Activated naive CD4-positive, alpha-beta T cell treated with anti-CD3 and anti-CD28 coated beads, Interleukin-2, amount 50 U/mL, for 72 hours (primary cell): ENCODE measurements at regions not wholly inside any gene's neighbourhood (a gene's known extent, or its start where the extent isn't known, plus 50 kb on each side); places are given as distances from the start of the nearest gene placed in this dataset.

Experiments
- ATAC-seq, 2 donors: fragments of 150-1000 bp; cut with Tn5 transposase; 2 replicates each; pipeline ENCODE4 v1.10.0; 2021; ENCODE audit warnings: mild to moderate bottlenecking in 2 of 2, moderate library complexity in 2 of 2
- DNase-seq, 2 donors: peaks; one replicate each; pipeline ENCODE4 v3.0.0; 2021 to 2022; ENCODE audit warnings: low spot score in 2 of 2
- H3K27ac Mint-ChIP-seq, 2 donors: one replicate each; pipeline ENCODE4 v1.8.0; 2022; ENCODE audit warnings: mild to moderate bottlenecking in 2 of 2, mixed read lengths in 2 of 2
- H3K36me3 Mint-ChIP-seq, 2 donors: one replicate each; pipeline ENCODE4 v1.8.0; 2022; ENCODE audit warnings: mixed read lengths in 2 of 2
- H3K9me3 Mint-ChIP-seq, 2 donors: one replicate each; pipeline ENCODE4 v1.8.0; 2022; ENCODE audit warnings: mixed read lengths in 2 of 2

- H3K9me3 Mint-ChIP-seq, result peaks cover 4 to 6% of the 10 kb centered on the region in 2 donors
Observed at GRCh38 chr15:94588993-94589392, 357.6 kb downstream of the MCTP2 start.

GRCh38 chr15:94592495-94592894 is 361.1 kb downstream of the MCTP2 start:
- Mint-ChIP-seq H3K9me3 (no peaks in the 10 kb centered on the region), H3K27ac (no peak overlapping the region), H3K36me3 (no peaks in the 10 kb centered on the region)
- ATAC-seq, result no peak
- no peak for DNase-seq

More at GRCh38 chr15:94588993-94589392, 357.6 kb downstream of the MCTP2 start:
- peaks cover 4 to 7% of the 10 kb centered on the region in 2 donors for H3K36me3 Mint-ChIP-seq
- no peak for ATAC-seq
- DNase-seq, result no peak
- no peak overlapping the region for H3K27ac Mint-ChIP-seq

GRCh38 chr15:94596707-94597106 is 365.3 kb downstream of the MCTP2 start:
- DNase-seq (no peak), ATAC-seq (no peak)
- no peaks in the 10 kb centered on the region for H3K9me3 Mint-ChIP-seq
- H3K27ac Mint-ChIP-seq, result no peak overlapping the region
- H3K36me3 Mint-ChIP-seq, result no peaks in the 10 kb centered on the region

- peaks cover 2% of the 10 kb centered on the region in 2 donors for H3K9me3 Mint-ChIP-seq
- no peak overlapping the region for H3K27ac Mint-ChIP-seq
- H3K36me3 Mint-ChIP-seq, result peaks cover 2 to 3% of the 10 kb centered on the region in 2 donors
- ATAC-seq (no peak), DNase-seq (no peak)
Observed at GRCh38 chr15:94600505-94600904, 369.1 kb downstream of the MCTP2 start.

GRCh38 chr15:94602754-94603470 is 371.6 kb downstream of the MCTP2 start:
- H3K9me3 Mint-ChIP-seq, result peaks cover 5 to 6% of the 10 kb centered on the region in 2 donors
- H3K36me3 Mint-ChIP-seq, result peaks cover 6 to 10% of the 10 kb centered on the region in 2 donors
- ATAC-seq (no peak), DNase-seq (no peak)
- H3K27ac Mint-ChIP-seq, result no peak overlapping the region

GRCh38 chr15:94606286-94606685 is 374.9 kb downstream of the MCTP2 start:
- peaks cover 5 to 6% of the 10 kb centered on the region in 2 donors for H3K9me3 Mint-ChIP-seq

GRCh38 chr15:94607176-94607654 is 375.9 kb downstream of the MCTP2 start:
- H3K27ac Mint-ChIP-seq, result peak overlapping the region in 1 of 2 donors; percentile 34
- no peak for ATAC-seq
- no peak for DNase-seq

More at GRCh38 chr15:94606286-94606685, 374.9 kb downstream of the MCTP2 start:
- H3K27ac Mint-ChIP-seq, result no peak overlapping the region
- no peak for DNase-seq
- peaks cover 6 to 10% of the 10 kb centered on the region in 2 donors for H3K36me3 Mint-ChIP-seq
- no peak for ATAC-seq

GRCh38 chr15:94610069-94610468 is 378.7 kb downstream of the MCTP2 start:
- DNase-seq, result no peak
- ATAC-seq, result peak; percentile 29 to 84
- Mint-ChIP-seq H3K27ac (no peak overlapping the region), H3K36me3 (peaks cover 6 to 10% of the 10 kb centered on the region in 2 donors), H3K9me3 (peaks cover 5 to 6% of the 10 kb centered on the region in 2 donors)

More at GRCh38 chr15:94607176-94607654, 375.9 kb downstream of the MCTP2 start:
- Mint-ChIP-seq H3K9me3 (peaks cover 5 to 6% of the 10 kb centered on the region in 2 donors), H3K36me3 (peaks cover 6 to 10% of the 10 kb centered on the region in 2 donors)

- DNase-seq, result no peak
- Mint-ChIP-seq H3K27ac (no peak overlapping the region), H3K36me3 (peaks cover 4 to 8% of the 10 kb centered on the region in 2 donors), H3K9me3 (peaks cover 3 to 5% of the 10 kb centered on the region in 2 donors)
- peak in 1 of 2 donors; percentile 26 for ATAC-seq
Observed at GRCh38 chr15:94610485-94610884, 379.1 kb downstream of the MCTP2 start.

GRCh38 chr15:94611656-94612055 is 380.3 kb downstream of the MCTP2 start:
- H3K36me3 Mint-ChIP-seq, result peaks cover 0 to 6% of the 10 kb centered on the region in 2 donors
- no peak overlapping the region for H3K27ac Mint-ChIP-seq
- ATAC-seq (no peak), DNase-seq (no peak)
- H3K9me3 Mint-ChIP-seq, result peaks cover 0 to 4% of the 10 kb centered on the region in 2 donors

GRCh38 chr15:94615688-94616087 is 384.3 kb downstream of the MCTP2 start:
- H3K9me3 Mint-ChIP-seq, result peaks cover 0 to 4% of the 10 kb centered on the region in 2 donors
- no peak overlapping the region for H3K27ac Mint-ChIP-seq
- H3K36me3 Mint-ChIP-seq, result no peaks in the 10 kb centered on the region
- ATAC-seq (peak in 1 of 2 donors; percentile 59), DNase-seq (no peak)

- no peak overlapping the region for H3K27ac Mint-ChIP-seq
- H3K9me3 Mint-ChIP-seq, result peaks cover 0 to under 1% of the 10 kb centered on the region in 2 donors
- ATAC-seq, result no peak
- DNase-seq, result no peak
- H3K36me3 Mint-ChIP-seq, result no peaks in the 10 kb centered on the region
Observed at GRCh38 chr15:94620632-94621031, 389.3 kb downstream of the MCTP2 start.

GRCh38 chr15:94621736-94622135 is 390.4 kb downstream of the MCTP2 start:
- DNase-seq, result no peak
- no peak for ATAC-seq
- no peak overlapping the region for H3K27ac Mint-ChIP-seq
- H3K9me3 Mint-ChIP-seq, result no peaks in the 10 kb centered on the region
- H3K36me3 Mint-ChIP-seq, result no peaks in the 10 kb centered on the region

GRCh38 chr15:94626949-94627348 is 395.6 kb downstream of the MCTP2 start:
- ATAC-seq (no peak), DNase-seq (no peak)
- no peak overlapping the region for H3K27ac Mint-ChIP-seq
- H3K9me3 Mint-ChIP-seq, result peaks cover 0 to 3% of the 10 kb centered on the region in 2 donors
- no peaks in the 10 kb centered on the region for H3K36me3 Mint-ChIP-seq

GRCh38 chr15:94631608-94632007 is 400.2 kb downstream of the MCTP2 start:
- Mint-ChIP-seq H3K27ac (no peak overlapping the region), H3K9me3 (peaks cover 0 to 3% of the 10 kb centered on the region in 2 donors), H3K36me3 (no peaks in the 10 kb centered on the region)
- DNase-seq, result no peak
- ATAC-seq, result peak in 1 of 2 donors; percentile 38

GRCh38 chr15:94638183-94638582 is 406.8 kb downstream of the MCTP2 start:
- Mint-ChIP-seq H3K9me3 (no peaks in the 10 kb centered on the region), H3K27ac (no peak overlapping the region), H3K36me3 (no peaks in the 10 kb centered on the region)
- ATAC-seq (no peak), DNase-seq (no peak)

GRCh38 chr15:94639701-94640100 is 408.3 kb downstream of the MCTP2 start:
- Mint-ChIP-seq H3K36me3 (no peaks in the 10 kb centered on the region), H3K27ac (no peak overlapping the region), H3K9me3 (no peaks in the 10 kb centered on the region)
- DNase-seq (no peak), ATAC-seq (no peak)

GRCh38 chr15:94644433-94644832 is 413.1 kb downstream of the MCTP2 start:
- Mint-ChIP-seq H3K27ac (no peak overlapping the region), H3K9me3 (no peaks in the 10 kb centered on the region), H3K36me3 (no peaks in the 10 kb centered on the region)
- ATAC-seq (no peak), DNase-seq (no peak)
